A673 (cell line): ENCODE measurements at regions not wholly inside any gene's neighbourhood (a gene's known extent, or its start where the extent isn't known, plus 50 kb on each side); places are given as distances from the start of the nearest gene placed in this dataset.

ENCODE experiments used
- BruUV-seq: library from RNA; stranded (reverse); fragments of 400-500 nt; replicated peaks from 2 replicates; lab custom pipeline; 2021; lab: Mats Ljungman, UMichigan
- CTCF ChIA-PET: fragments of 300-600 bp; sonication (Branson Sonifier 250); formaldehyde crosslinking; loops from one replicate; lab custom pipeline; 2022; ENCODE audit warnings: antibody characterized with exemption; lab: Charles Lee
- POLR2A ChIA-PET: fragments of 300-600 bp; sonication (Branson Sonifier 250); formaldehyde crosslinking; loops from one replicate; lab custom pipeline; 2022; ENCODE audit warnings: antibody characterized with exemption; ENCODE audit not compliant: low non-redundant PET; lab: Charles Lee
- DNase-seq: peaks from one replicate; pipeline ENCODE4 v3.0.0-alpha.2; 2015; ENCODE audit warnings: low spot score
- H3K27ac ChIP-seq: fragments of 200-600 bp; sonication (generic); 2 replicates; pipeline ENCODE4 v1.5.1; 2016; ENCODE audit warnings: mixed run types, low read depth, mild to moderate bottlenecking, mixed read lengths, antibody characterized with exemption, low read length; ENCODE audit not compliant: poor library complexity, severe bottlenecking
- H3K27me3 ChIP-seq: fragments of 200-600 bp; sonication (generic); replicated peaks from 2 replicates; pipeline ENCODE4 v1.6.1; 2017; ENCODE audit warnings: mixed run types, low read depth, mild to moderate bottlenecking, mixed read lengths, antibody characterized with exemption, low read length; ENCODE audit not compliant: insufficient read depth, poor library complexity
- H3K36me3 ChIP-seq: fragments of 200-600 bp; sonication (generic); 2 replicates; pipeline ENCODE4 v1.6.1; 2016; ENCODE audit warnings: mixed run types, mild to moderate bottlenecking, mixed read lengths, antibody characterized with exemption, low read length; ENCODE audit not compliant: insufficient read depth, poor library complexity, severe bottlenecking
- H3K4me1 ChIP-seq: fragments of 200-600 bp; sonication (generic); 2 replicates; pipeline ENCODE4 v1.6.1; 2017; ENCODE audit warnings: mixed run types, mild to moderate bottlenecking, mixed read lengths, antibody characterized with exemption, low read length; ENCODE audit not compliant: insufficient read depth, poor library complexity, severe bottlenecking
- H3K4me3 ChIP-seq: fragments of 200-600 bp; sonication (generic); 2 replicates; pipeline ENCODE4 v1.5.1; 2016; ENCODE audit warnings: low read depth, mixed run types, mild to moderate bottlenecking, mixed read lengths, low read length; ENCODE audit not compliant: poor library complexity, severe bottlenecking
- H3K9me3 ChIP-seq: fragments of 200-600 bp; sonication (generic); 2 replicates; pipeline ENCODE4 v1.6.1; 2016; ENCODE audit warnings: mixed run types, low read depth, mild to moderate bottlenecking, mixed read lengths, antibody characterized with exemption, low read length; ENCODE audit not compliant: poor library complexity, severe bottlenecking
- CTCF ChIP-seq: fragments of 300-800, 200-600 bp; sonication (generic); conservative IDR thresholded peaks from 2 replicates; pipeline ENCODE4 v1.5.1; 2017; ENCODE audit warnings: low read depth, mild to moderate bottlenecking, antibody characterized with exemption, low read length, moderate library complexity, mixed read lengths
- EZH2 ChIP-seq: fragments of 200-600 bp; sonication (generic); IDR thresholded peaks from 2 replicates; pipeline ENCODE4 v1.6.1; 2017; ENCODE audit warnings: borderline replicate concordance, low read depth, mild to moderate bottlenecking, mixed read lengths, antibody characterized with exemption, low read length; ENCODE audit not compliant: poor library complexity, severe bottlenecking
- intact Hi-C: fragments of 100-400 bp; cut with micrococcal nuclease; formaldehyde crosslinking; loops from one replicate; pipeline ENCODE4 v1.10.0; 2022; ENCODE audit not compliant: unreplicated experiment

- intact Hi-C loops, result no loop called here
- no TSS peak for BruUV-seq
- Histone ChIP-seq H3K4me1 (no peaks in the 10 kb centered on the region), H3K27me3 (peaks cover 9% of the 10 kb centered on the region), H3K36me3 (no peaks in the 10 kb centered on the region), H3K4me3 (no peak overlapping the region), H3K9me3 (no peaks in the 10 kb centered on the region), H3K27ac (no peak overlapping the region)
- no peak for DNase-seq
- CTCF ChIA-PET, result no interaction called here
- POLR2A ChIA-PET, result no interaction called here
- no peak for TF ChIP-seq CTCF
- no peak for TF ChIP-seq EZH2
Observed at GRCh38 chr15:98124581-98124980, 164.1 kb downstream of the ARRDC4 start.

GRCh38 chr15:98126326-98127085 lies 166.0 kb downstream of the ARRDC4 start:
- TF ChIP-seq EZH2, result no peak
- no peak for TF ChIP-seq CTCF
- H3K4me1 ChIP-seq, result no peaks in the 10 kb centered on the region
- H3K27me3 ChIP-seq, result peaks cover 9% of the 10 kb centered on the region
- intact Hi-C loops, result no loop called here
- no peaks in the 10 kb centered on the region for H3K9me3 ChIP-seq
- ChIA-PET POLR2A (no interaction called here), CTCF (no interaction called here)
- no peak overlapping the region for H3K27ac ChIP-seq
- no peak for DNase-seq
- no TSS peak for BruUV-seq
- no peaks in the 10 kb centered on the region for H3K36me3 ChIP-seq
- no peak overlapping the region for H3K4me3 ChIP-seq

GRCh38 chr15:98127586-98127985 lies 167.1 kb downstream of the ARRDC4 start:
- Histone ChIP-seq H3K27me3 (peaks cover 9% of the 10 kb centered on the region), H3K9me3 (no peaks in the 10 kb centered on the region), H3K36me3 (no peaks in the 10 kb centered on the region), H3K4me1 (no peaks in the 10 kb centered on the region), H3K4me3 (no peak overlapping the region), H3K27ac (no peak overlapping the region)
- CTCF ChIA-PET, result no interaction called here
- intact Hi-C loops, result no loop called here
- TF ChIP-seq CTCF (no peak), EZH2 (no peak)
- no TSS peak for BruUV-seq
- POLR2A ChIA-PET, result no interaction called here
- no peak for DNase-seq
